Karpas-422 (cell line): ENCODE measurements at regions not wholly inside any gene's neighbourhood (a gene's known extent, or its start where the extent isn't known, plus 50 kb on each side); places are given as distances from the start of the nearest gene placed in this dataset.

Source experiments
- DNase-seq: peaks from one replicate; pipeline ENCODE4 v3.0.0-alpha.2; 2015
- H2AFZ ChIP-seq: fragments of 200-600 bp; sonication (generic); 2 replicates; pipeline ENCODE4 v1.6.1; 2014; ENCODE audit warnings: antibody characterized with exemption, low read length, mixed read lengths
- H3K27ac ChIP-seq: fragments of 200-600 bp; sonication (generic); 2 replicates; pipeline ENCODE4 v1.5.1; 2014; ENCODE audit warnings: mild to moderate bottlenecking, low read length, moderate library complexity
- H3K27me3 ChIP-seq: fragments of 200-600 bp; sonication (generic); 2 replicates; pipeline ENCODE4 v1.6.1; 2014; ENCODE audit warnings: low read length, mixed read lengths
- H3K36me3 ChIP-seq: fragments of 200-600 bp; sonication (generic); 2 replicates; pipeline ENCODE4 v1.6.1; 2014; ENCODE audit warnings: low read length, mixed read lengths; ENCODE audit not compliant: insufficient read depth
- H3K4me1 ChIP-seq: fragments of 200-600 bp; sonication (generic); 2 replicates; pipeline ENCODE4 v1.6.1; 2014; ENCODE audit warnings: mild to moderate bottlenecking, low read length, mixed read lengths
- H3K4me2 ChIP-seq: fragments of 200-600 bp; sonication (generic); 2 replicates; pipeline ENCODE4 v1.6.1; 2014; ENCODE audit warnings: low read length, low read depth, mild to moderate bottlenecking; ENCODE audit not compliant: poor library complexity, severe bottlenecking
- H3K4me3 ChIP-seq: fragments of 200-600 bp; sonication (generic); 2 replicates; pipeline ENCODE4 v1.5.1; 2014; ENCODE audit warnings: mild to moderate bottlenecking, antibody characterized with exemption, low read length, mixed read lengths
- H3K79me2 ChIP-seq: fragments of 200-600 bp; sonication (generic); 2 replicates; pipeline ENCODE4 v1.6.1; 2014; ENCODE audit warnings: mild to moderate bottlenecking, low read length, mixed read lengths
- H3K9ac ChIP-seq: fragments of 200-600 bp; sonication (generic); 2 replicates; pipeline ENCODE4 v1.6.0; 2014; ENCODE audit warnings: low read length
- H3K9me2 ChIP-seq: fragments of 200-600 bp; sonication (generic), shearing (Covaris generic); replicated peaks from 2 replicates; pipeline ENCODE4 v1.6.0; 2014; ENCODE audit warnings: mild to moderate bottlenecking, low read length, moderate library complexity; ENCODE audit not compliant: insufficient read depth
- H3K9me3 ChIP-seq: fragments of 300-700, 200-600 bp; sonication (generic); 2 replicates; pipeline ENCODE4 v1.6.1; 2014; ENCODE audit warnings: low read length, mixed read lengths
- H4K20me1 ChIP-seq: fragments of 200-600 bp; sonication (generic); 2 replicates; pipeline ENCODE4 v1.6.1; 2014; ENCODE audit warnings: mild to moderate bottlenecking, antibody characterized with exemption, low read length, low read depth; ENCODE audit not compliant: insufficient read depth

DNA sequence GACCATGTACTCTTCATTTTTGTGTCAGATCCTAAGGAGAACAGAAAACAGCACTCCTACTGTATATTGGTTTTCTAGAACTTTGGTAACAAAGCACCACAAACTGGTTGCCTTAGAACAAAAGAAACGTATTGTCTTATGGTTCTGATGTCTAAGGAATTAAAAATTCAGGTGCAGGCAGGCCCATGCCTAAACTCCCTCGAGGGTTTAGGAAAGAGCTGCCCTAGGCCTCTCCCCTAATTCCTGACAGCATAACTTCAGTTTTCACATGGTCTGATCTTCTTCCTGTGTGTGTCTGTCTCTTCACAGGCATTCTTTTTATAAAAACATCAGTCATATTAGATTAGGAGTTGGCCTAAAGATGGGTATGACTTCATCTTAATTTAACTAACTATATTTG lies 1093.6 kb downstream of the TECRL start:
- H3K9me2 ChIP-seq = no peaks in the 10 kb centered on the region
- no peak overlapping the region for H3K9ac ChIP-seq
- peaks cover 16% of the 10 kb centered on the region for H3K9me3 ChIP-seq
- no peak overlapping the region for H3K4me2 ChIP-seq
- no peak overlapping the region for H3K27ac ChIP-seq
- no peaks in the 10 kb centered on the region for H3K79me2 ChIP-seq
- H2AFZ ChIP-seq = no peak overlapping the region
- no peak for DNase-seq
- H3K4me1 ChIP-seq = no peaks in the 10 kb centered on the region
- no peaks in the 10 kb centered on the region for H4K20me1 ChIP-seq
- no peaks in the 10 kb centered on the region for H3K36me3 ChIP-seq
- no peak overlapping the region for H3K4me3 ChIP-seq
- no peaks in the 10 kb centered on the region for H3K27me3 ChIP-seq

DNA sequence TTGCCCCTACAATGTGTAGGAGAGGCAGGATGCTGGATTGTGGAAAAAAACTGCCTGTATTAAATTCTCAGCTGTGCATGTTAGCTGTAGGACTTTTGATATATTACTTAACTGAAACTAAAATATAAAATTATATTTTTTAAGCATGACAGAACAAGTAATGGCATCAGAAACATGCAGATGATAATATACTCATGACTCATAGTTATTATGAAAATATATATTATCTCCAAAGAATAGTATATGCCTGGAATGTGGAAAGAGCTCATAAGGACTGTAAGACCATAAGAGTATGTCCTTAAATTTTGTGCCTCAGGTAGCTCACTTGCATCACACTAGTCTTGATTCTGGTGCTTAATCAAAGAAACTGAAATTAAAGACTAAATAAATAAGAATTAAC lies 1100.6 kb downstream of the TECRL start:
- H3K4me1 ChIP-seq = no peaks in the 10 kb centered on the region
- no peak overlapping the region for H3K4me2 ChIP-seq
- H3K79me2 ChIP-seq = no peaks in the 10 kb centered on the region
- H3K4me3 ChIP-seq = no peak overlapping the region
- no peak for DNase-seq
- no peaks in the 10 kb centered on the region for H4K20me1 ChIP-seq
- H3K36me3 ChIP-seq = no peaks in the 10 kb centered on the region
- H3K27me3 ChIP-seq = no peaks in the 10 kb centered on the region
- H2AFZ ChIP-seq = no peak overlapping the region
- no peak overlapping the region for H3K9ac ChIP-seq
- peaks cover 29% of the 10 kb centered on the region for H3K9me3 ChIP-seq
- no peaks in the 10 kb centered on the region for H3K9me2 ChIP-seq
- H3K27ac ChIP-seq = no peak overlapping the region

DNA sequence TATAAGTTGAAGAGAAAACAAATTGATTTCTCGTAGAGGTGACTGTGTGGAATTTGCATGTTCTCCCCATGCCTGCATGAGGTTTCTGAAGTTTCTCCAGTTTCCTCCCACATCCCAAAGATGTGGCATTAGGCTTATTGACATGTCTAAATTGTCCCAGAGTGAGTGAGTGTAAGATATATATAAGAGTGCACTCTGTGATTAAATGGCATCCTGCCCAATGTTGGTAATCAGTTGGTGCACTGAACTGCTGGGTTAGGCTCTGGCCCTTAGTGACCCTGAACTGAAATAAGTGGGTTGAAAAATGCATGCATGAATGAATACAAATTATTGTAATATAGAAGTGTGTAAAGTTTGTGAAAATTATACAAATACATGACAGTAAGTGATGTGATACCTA lies 1106.5 kb downstream of the TECRL start:
- Histone ChIP-seq H3K27ac (no peak overlapping the region), H2AFZ (no peak overlapping the region), H3K4me3 (no peak overlapping the region)

DNA sequence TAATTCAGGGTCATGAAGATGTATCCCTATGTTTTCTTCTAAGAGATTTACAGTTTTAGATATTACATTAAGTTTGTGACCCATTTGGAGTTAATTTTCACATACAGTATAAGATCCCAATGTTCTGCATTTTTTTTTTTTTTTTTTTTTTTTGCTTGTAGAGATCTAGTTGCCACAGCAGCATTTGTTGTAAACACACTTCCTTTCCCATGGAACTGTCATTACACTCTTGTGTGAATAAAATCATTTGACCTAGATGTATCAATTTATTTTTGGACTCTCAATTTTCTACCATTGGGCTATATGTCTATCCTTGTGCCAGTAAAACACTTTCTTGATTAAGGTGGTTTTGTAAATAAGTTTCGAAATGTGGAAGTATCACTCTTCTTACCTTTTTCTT lies 1107.2 kb downstream of the TECRL start:
- no peaks in the 10 kb centered on the region for H3K27me3 ChIP-seq
- H2AFZ ChIP-seq = no peak overlapping the region
- H3K9ac ChIP-seq = no peak overlapping the region
- H3K4me2 ChIP-seq = no peak overlapping the region
- H3K9me3 ChIP-seq = peaks cover 15% of the 10 kb centered on the region
- no peaks in the 10 kb centered on the region for H3K9me2 ChIP-seq
- H3K79me2 ChIP-seq = no peaks in the 10 kb centered on the region
- DNase-seq = no peak
- no peak overlapping the region for H3K4me3 ChIP-seq
- no peaks in the 10 kb centered on the region for H4K20me1 ChIP-seq
- no peaks in the 10 kb centered on the region for H3K36me3 ChIP-seq
- H3K4me1 ChIP-seq = no peaks in the 10 kb centered on the region
- H3K27ac ChIP-seq = no peak overlapping the region

More for the DNA sequence above, 1106.5 kb downstream of the TECRL start:
- DNase-seq = no peak
- Histone ChIP-seq H4K20me1 (no peaks in the 10 kb centered on the region), H3K9me3 (peaks cover 16% of the 10 kb centered on the region), H3K27me3 (no peaks in the 10 kb centered on the region), H3K4me2 (no peak overlapping the region), H3K79me2 (no peaks in the 10 kb centered on the region), H3K4me1 (no peaks in the 10 kb centered on the region), H3K9me2 (no peaks in the 10 kb centered on the region), H3K9ac (no peak overlapping the region), H3K36me3 (no peaks in the 10 kb centered on the region)

DNA sequence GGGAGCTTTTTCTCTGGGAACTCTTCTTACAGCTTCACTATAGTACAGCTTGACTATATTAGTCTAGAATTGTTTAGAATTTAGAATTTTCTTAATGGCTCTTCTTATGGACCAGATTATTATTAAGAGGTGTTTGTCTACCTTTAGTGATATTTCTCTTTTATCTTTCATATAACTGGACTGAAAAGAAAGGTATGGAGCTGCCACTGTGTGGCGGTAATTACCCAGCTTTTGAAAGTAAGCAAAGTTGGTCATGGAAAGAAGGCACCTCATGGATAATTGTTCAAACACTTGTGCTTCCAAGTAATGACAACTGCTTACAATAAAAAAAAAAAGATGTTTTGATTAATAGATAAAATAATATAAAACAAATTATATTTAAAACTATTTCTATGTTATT lies 1112.5 kb downstream of the TECRL start:
- Histone ChIP-seq H3K9me2 (no peaks in the 10 kb centered on the region), H3K4me2 (no peak overlapping the region), H3K79me2 (no peaks in the 10 kb centered on the region), H3K27ac (no peak overlapping the region), H4K20me1 (no peaks in the 10 kb centered on the region), H2AFZ (no peak overlapping the region), H3K4me1 (no peaks in the 10 kb centered on the region), H3K4me3 (no peak overlapping the region), H3K27me3 (no peaks in the 10 kb centered on the region), H3K9ac (no peak overlapping the region), H3K9me3 (peaks cover 26% of the 10 kb centered on the region), H3K36me3 (no peaks in the 10 kb centered on the region)
- DNase-seq = no peak

DNA sequence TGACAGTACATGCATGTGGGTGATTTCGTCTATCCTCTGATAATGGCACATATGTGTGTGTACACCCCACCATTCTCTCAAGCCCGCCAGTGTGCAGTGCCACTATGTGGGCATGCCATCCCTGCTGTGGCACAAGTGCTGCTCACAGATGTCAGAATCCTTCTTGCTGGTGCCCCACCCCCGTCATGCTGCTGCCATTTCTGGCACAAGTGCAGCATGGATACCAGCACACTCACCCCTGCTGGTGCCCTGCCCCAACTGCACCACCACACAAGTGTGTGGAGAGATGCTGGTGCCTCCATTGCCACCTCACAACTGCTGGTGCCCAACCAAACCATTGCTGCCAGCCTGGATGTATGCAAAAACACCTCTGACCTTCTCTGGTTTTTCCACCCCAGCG lies 1133.8 kb downstream of the TECRL start:
- Histone ChIP-seq H3K4me1 (no peaks in the 10 kb centered on the region), H4K20me1 (no peaks in the 10 kb centered on the region)
- no peak for DNase-seq

DNA sequence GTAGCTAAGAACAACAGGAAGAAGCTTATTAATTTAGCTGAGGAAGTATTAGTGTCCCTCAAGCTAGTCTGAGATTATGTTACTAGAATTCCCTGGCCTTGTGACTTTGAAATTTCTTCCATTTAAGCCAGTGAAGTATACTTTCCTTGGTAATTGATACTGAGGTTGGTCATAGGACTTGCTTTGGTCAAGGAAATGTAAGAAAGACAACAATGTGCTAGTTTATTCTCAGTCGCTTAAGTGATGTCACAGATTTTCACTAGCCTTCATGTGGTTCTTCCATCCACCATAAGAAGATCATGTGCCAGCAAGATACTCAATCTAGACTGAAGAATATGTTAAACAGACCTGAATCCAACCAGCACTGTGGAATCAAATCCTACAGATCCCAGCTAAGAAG lies 1140.1 kb downstream of the TECRL start:
- Histone ChIP-seq H3K27ac (no peak overlapping the region), H3K79me2 (no peaks in the 10 kb centered on the region), H3K4me3 (no peak overlapping the region), H3K9me2 (no peaks in the 10 kb centered on the region), H3K9ac (no peak overlapping the region), H3K4me2 (no peak overlapping the region), H4K20me1 (no peaks in the 10 kb centered on the region), H3K27me3 (no peaks in the 10 kb centered on the region), H3K9me3 (peaks cover 18% of the 10 kb centered on the region), H3K4me1 (no peaks in the 10 kb centered on the region), H3K36me3 (no peaks in the 10 kb centered on the region), H2AFZ (no peak overlapping the region)
- DNase-seq = no peak

More for the DNA sequence above, 1133.8 kb downstream of the TECRL start:
- Histone ChIP-seq H2AFZ (no peak overlapping the region), H3K27me3 (no peaks in the 10 kb centered on the region), H3K9me2 (no peaks in the 10 kb centered on the region), H3K4me2 (no peak overlapping the region), H3K9ac (no peak overlapping the region), H3K36me3 (no peaks in the 10 kb centered on the region), H3K79me2 (no peaks in the 10 kb centered on the region), H3K9me3 (peaks cover 45% of the 10 kb centered on the region), H3K27ac (no peak overlapping the region), H3K4me3 (no peak overlapping the region)

DNA sequence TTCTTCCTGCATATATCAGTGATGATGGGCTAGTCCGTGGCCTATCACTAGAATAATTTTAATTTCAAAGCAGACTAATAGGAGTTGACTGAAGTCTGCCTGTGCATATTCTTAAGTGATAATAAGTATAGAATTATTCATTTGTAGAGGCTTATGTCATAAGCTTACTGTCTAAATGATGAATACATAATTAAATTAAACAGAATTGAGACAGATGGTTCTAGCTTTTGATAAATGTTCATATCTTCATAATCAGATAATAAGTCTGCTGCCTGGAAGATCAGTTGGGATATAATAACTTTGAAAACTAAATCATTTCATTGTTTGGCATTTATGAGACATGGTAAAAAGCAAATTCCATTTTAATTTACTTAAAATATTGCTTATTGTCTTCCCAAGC lies 1175.6 kb downstream of the TECRL start:
- H3K36me3 ChIP-seq = no peaks in the 10 kb centered on the region
- H3K9me3 ChIP-seq = peaks cover 23% of the 10 kb centered on the region
- no peak overlapping the region for H3K9ac ChIP-seq
- no peak overlapping the region for H3K27ac ChIP-seq
- H3K4me3 ChIP-seq = no peak overlapping the region
- H2AFZ ChIP-seq = no peak overlapping the region
- no peaks in the 10 kb centered on the region for H3K4me1 ChIP-seq
- no peak overlapping the region for H3K4me2 ChIP-seq
- no peaks in the 10 kb centered on the region for H4K20me1 ChIP-seq
- H3K27me3 ChIP-seq = no peaks in the 10 kb centered on the region
- DNase-seq = no peak
- H3K79me2 ChIP-seq = no peaks in the 10 kb centered on the region
- H3K9me2 ChIP-seq = no peaks in the 10 kb centered on the region

DNA sequence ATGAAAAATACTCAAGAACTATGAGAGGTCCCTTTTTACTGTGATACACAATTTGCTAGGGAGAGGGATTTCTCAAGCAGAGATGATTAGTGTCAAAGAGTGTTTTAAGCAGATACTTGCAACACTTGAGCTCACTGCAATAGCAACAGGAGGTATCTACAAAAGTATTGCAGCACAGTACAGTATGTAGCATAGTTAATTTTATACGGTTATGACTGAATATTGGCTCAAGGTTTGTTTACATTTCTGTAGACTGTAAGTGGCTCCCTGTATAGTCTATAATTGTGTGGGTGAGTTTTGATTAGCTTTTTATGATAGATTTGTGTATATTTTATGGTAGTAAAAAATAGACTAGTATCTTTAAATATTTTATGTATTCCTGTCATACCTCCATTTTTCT lies 1177.2 kb downstream of the TECRL start:
- Histone ChIP-seq H3K36me3 (no peaks in the 10 kb centered on the region), H2AFZ (no peak overlapping the region), H3K9me2 (no peaks in the 10 kb centered on the region), H3K9me3 (peaks cover 20% of the 10 kb centered on the region), H3K4me3 (no peak overlapping the region), H3K27ac (no peak overlapping the region), H3K79me2 (no peaks in the 10 kb centered on the region), H3K4me1 (no peaks in the 10 kb centered on the region), H3K9ac (no peak overlapping the region), H3K4me2 (no peak overlapping the region), H4K20me1 (no peaks in the 10 kb centered on the region), H3K27me3 (no peaks in the 10 kb centered on the region)
- DNase-seq = no peak
